ENCODE measurements at regions not wholly inside any gene's neighbourhood (a gene's known extent, or its start where the extent isn't known, plus 50 kb on each side); places are given as distances from the start of the nearest gene placed in this dataset.

GRCh38 chr5:2432076-2432920 lies 319.2 kb downstream of the IRX2 start:
- no peak for DNase-seq

- DNase-seq, result no peak
These were observed 320.9 kb downstream of the IRX2 start for GRCh38 chr5:2430606-2431005.

GRCh38 chr5:2427983-2428382 lies 323.5 kb downstream of the IRX2 start:
- no peak for DNase-seq

GRCh38 chr5:2423634-2424033 lies 327.8 kb downstream of the IRX2 start:
- no peak for DNase-seq

GRCh38 chr5:2417301-2417700 lies 334.2 kb downstream of the IRX2 start:
- DNase-seq, result no peak

- no peak for DNase-seq
These were observed 335.8 kb downstream of the IRX2 start for GRCh38 chr5:2415678-2416077.

- no peak for DNase-seq
These were observed 341.0 kb downstream of the IRX2 start for GRCh38 chr5:2410451-2410850.

GRCh38 chr5:2403296-2403695 lies 348.2 kb downstream of the IRX2 start:
- DNase-seq, result no peak

GRCh38 chr5:2399804-2400203 lies 351.7 kb downstream of the IRX2 start:
- DNase-seq, result no peak

- no peak for DNase-seq
These were observed 352.4 kb downstream of the IRX2 start for GRCh38 chr5:2399096-2399495.

- DNase-seq, result no peak
These were observed 357.9 kb downstream of the IRX2 start for GRCh38 chr5:2393556-2393955.

- DNase-seq, result no peak
These were observed 359.9 kb downstream of the IRX2 start for GRCh38 chr5:2391566-2391965.

- DNase-seq, result no peak
These were observed 360.5 kb downstream of the IRX2 start for GRCh38 chr5:2391021-2391420.

GRCh38 chr5:2388571-2388970 lies 362.9 kb downstream of the IRX2 start:
- DNase-seq, result no peak

- DNase-seq, result no peak
These were observed 363.7 kb downstream of the IRX2 start for GRCh38 chr5:2387634-2388325.

GRCh38 chr5:2387250-2387633 lies 364.2 kb downstream of the IRX2 start:
- DNase-seq, result no peak

- no peak for DNase-seq
These were observed 365.7 kb downstream of the IRX2 start for GRCh38 chr5:2385818-2386217.

GRCh38 chr5:2383698-2384065 lies 367.8 kb downstream of the IRX2 start:
- no peak for DNase-seq

- DNase-seq, result no peak
These were observed 368.4 kb downstream of the IRX2 start for GRCh38 chr5:2382776-2383697.

GRCh38 chr5:2381861-2382260 lies 369.6 kb downstream of the IRX2 start:
- no peak for DNase-seq

GRCh38 chr5:2381070-2381469 lies 370.4 kb downstream of the IRX2 start:
- no peak for DNase-seq

- DNase-seq, result no peak
These were observed 372.5 kb downstream of the IRX2 start for GRCh38 chr5:2378976-2379375.

GRCh38 chr5:2378108-2378507 lies 373.4 kb downstream of the IRX2 start:
- no peak for DNase-seq

Measured in CD4-positive, alpha-beta T cell treated with Interleukin-17A for 4 hours (primary cell).